ENCODE measurements at regions not wholly inside any gene's neighbourhood (a gene's known extent, or its start where the extent isn't known, plus 50 kb on each side); places are given as distances from the start of the nearest gene placed in this dataset.

DNA sequence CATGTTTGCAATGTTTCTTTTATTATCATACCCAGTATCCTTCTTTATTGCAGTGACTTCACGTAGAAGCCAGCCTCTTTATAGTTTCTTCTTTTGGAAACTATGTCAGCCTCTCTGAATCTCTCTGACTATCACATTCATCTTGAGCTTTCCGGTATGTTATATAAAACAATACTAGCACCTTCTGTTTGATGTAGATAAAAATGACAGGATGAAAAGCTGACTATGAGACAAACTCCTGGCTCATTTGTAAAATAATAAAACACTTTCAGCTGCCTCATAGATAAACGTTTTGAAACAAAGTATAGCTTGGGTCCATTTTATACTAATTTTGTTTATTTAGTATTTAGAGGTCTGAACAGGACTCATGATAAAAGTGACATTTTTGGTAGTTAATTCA lies 1145.4 kb upstream of the NUDT12 start:
- peaks cover 0 to 17% (median 10%) of the 10 kb centered on the region in 4 donors for H3K9me3 ChIP-seq
- intact Hi-C loops (cut with DNase I; ENCODE audit: low total_unique reads) = no loop called here
- H3K4me3 ChIP-seq = no peak overlapping the region
- H3K4me1 ChIP-seq = no peaks in the 10 kb centered on the region
- H3K36me3 ChIP-seq = no peaks in the 10 kb centered on the region
- 26 to 39% (median 35%) methylated on average over 3 of the region's 3 CpGs for WGBS, 5 donors
- DNase-seq = no peak
- no peak for TF ChIP-seq EP300 (IDR thresholded peaks at IDR 0.05)
- TF ChIP-seq POLR2AphosphoS5 (IDR thresholded peaks at IDR 0.05) = no peak
- no peak for TF ChIP-seq CTCF (IDR thresholded peaks at IDR 0.05)
- TF ChIP-seq POLR2A (IDR thresholded peaks at IDR 0.05) = no peak
- H3K27me3 ChIP-seq = no peaks in the 10 kb centered on the region
- no peak overlapping the region for H3K27ac ChIP-seq

GRCh38 chr5:104706600-104706999 lies 1144.0 kb upstream of the NUDT12 start:
- H3K4me3 ChIP-seq = no peak overlapping the region
- no peaks in the 10 kb centered on the region for H3K4me1 ChIP-seq
- no peak overlapping the region for H3K27ac ChIP-seq
- no peaks in the 10 kb centered on the region for H3K27me3 ChIP-seq
- WGBS, 5 donors = 63 to 78% (median 70%) methylated on average over 3 of the region's 3 CpGs
- H3K9me3 ChIP-seq = peaks cover 0 to 3% (median 1%) of the 10 kb centered on the region in 4 donors
- H3K36me3 ChIP-seq = no peaks in the 10 kb centered on the region
- intact Hi-C loops (cut with DNase I; ENCODE audit: low total_unique reads) = no loop called here
- DNase-seq = no peak
- TF ChIP-seq POLR2A (IDR thresholded peaks at IDR 0.05) (no peak), EP300 (IDR thresholded peaks at IDR 0.05) (no peak)

GRCh38 chr5:104702212-104702611 lies 1139.6 kb upstream of the NUDT12 start:
- DNase-seq = no peak
- intact Hi-C loops (cut with DNase I; ENCODE audit: low total_unique reads) = no loop called here
- TF ChIP-seq POLR2AphosphoS5 (IDR thresholded peaks at IDR 0.05) = no peak
- TF ChIP-seq POLR2A (IDR thresholded peaks at IDR 0.05) = no peak
- TF ChIP-seq EP300 (IDR thresholded peaks at IDR 0.05) = no peak
- TF ChIP-seq CTCF (IDR thresholded peaks at IDR 0.05) = no peak
- Histone ChIP-seq H3K36me3 (no peaks in the 10 kb centered on the region), H3K27ac (no peak overlapping the region), H3K9me3 (peaks cover 0 to 21% (median 20%) of the 10 kb centered on the region in 4 donors), H3K27me3 (no peaks in the 10 kb centered on the region), H3K4me3 (no peak overlapping the region), H3K4me1 (no peaks in the 10 kb centered on the region)
- WGBS, 5 donors = 69 to 86% (median 80%) methylated on average over 1 of the region's 1 CpG

- H3K36me3 ChIP-seq = no peaks in the 10 kb centered on the region
- intact Hi-C loops (cut with DNase I; ENCODE audit: low total_unique reads) = no loop called here
- no peak for DNase-seq
- no peaks in the 10 kb centered on the region for H3K27me3 ChIP-seq
- 59 to 75% (median 62%) methylated on average over 2 of the region's 2 CpGs for WGBS, 5 donors
- TF ChIP-seq POLR2A (IDR thresholded peaks at IDR 0.05) (no peak), EP300 (IDR thresholded peaks at IDR 0.05) (no peak), POLR2AphosphoS5 (IDR thresholded peaks at IDR 0.05) (no peak), CTCF (IDR thresholded peaks at IDR 0.05) (no peak)
- H3K4me3 ChIP-seq = no peak overlapping the region
- H3K9me3 ChIP-seq = peaks cover 0 to 27% (median 19%) of the 10 kb centered on the region in 4 donors
- no peak overlapping the region for H3K27ac ChIP-seq
- no peaks in the 10 kb centered on the region for H3K4me1 ChIP-seq
Measured at GRCh38 chr5:104699438-104699837, 1136.8 kb upstream of the NUDT12 start.

- no peak overlapping the region for H3K4me3 ChIP-seq
- TF ChIP-seq POLR2A (IDR thresholded peaks at IDR 0.05) (no peak), POLR2AphosphoS5 (IDR thresholded peaks at IDR 0.05) (no peak), EP300 (IDR thresholded peaks at IDR 0.05) (no peak), CTCF (IDR thresholded peaks at IDR 0.05) (no peak)
- no peak overlapping the region for H3K27ac ChIP-seq
- intact Hi-C loops (cut with DNase I; ENCODE audit: low total_unique reads) = no loop called here
- no peaks in the 10 kb centered on the region for H3K4me1 ChIP-seq
- peaks cover 0 to 4% (median 0%) of the 10 kb centered on the region in 4 donors for H3K9me3 ChIP-seq
- WGBS, 5 donors = 67 to 96% (median 89%) methylated on average over 1 of the region's 1 CpG
- H3K36me3 ChIP-seq = no peaks in the 10 kb centered on the region
- no peak for DNase-seq
- no peaks in the 10 kb centered on the region for H3K27me3 ChIP-seq
Measured at GRCh38 chr5:104661256-104661655, 1098.7 kb upstream of the NUDT12 start.

Data from stomach (tissue), 8 donors.